RWPE1 (cell line): ENCODE measurements at regions not wholly inside any gene's neighbourhood (a gene's known extent, or its start where the extent isn't known, plus 50 kb on each side); places are given as distances from the start of the nearest gene placed in this dataset.

Source experiments
- CTCF ChIA-PET: fragments of 350-600 bp; sonication (Branson Sonifier 250); formaldehyde crosslinking; extraction: SDS; loops from one replicate; lab custom pipeline; 2021; lab: Yijun Ruan, JAX
- POLR2A ChIA-PET: fragments of 400-600 bp; formaldehyde crosslinking; extraction: SDS; loops from one replicate; lab custom pipeline; 2020; ENCODE audit warnings: antibody characterized with exemption; ENCODE audit not compliant: low non-redundant PET; lab: Yijun Ruan, JAX
- DNase-seq: peaks from one replicate; pipeline ENCODE4 v3.0.0; 2012; ENCODE audit warnings: low spot score
- H3K27ac ChIP-seq: fragments of 450-650 bp; 2 replicates; pipeline ENCODE4 v1.5.1; 2017
- CTCF ChIP-seq: fragments of 450-650 bp; conservative IDR thresholded peaks from 2 replicates; pipeline ENCODE4 v1.5.1; 2017; ENCODE audit warnings: low read depth, mild to moderate bottlenecking

- no peak overlapping the region for H3K27ac ChIP-seq
- TF ChIP-seq CTCF = no peak
- POLR2A ChIA-PET = no interaction called here
- CTCF ChIA-PET = no interaction called here
- no peak for DNase-seq
Observed at GRCh38 chr2:128775217-128775913, 456.7 kb upstream of the HS6ST1 start.

GRCh38 chr2:128775914-128776285, 457.2 kb upstream of the HS6ST1 start:
- DNase-seq = no peak
- no peak overlapping the region for H3K27ac ChIP-seq
- TF ChIP-seq CTCF = no peak
- POLR2A ChIA-PET = no interaction called here
- CTCF ChIA-PET = no interaction called here

- H3K27ac ChIP-seq = no peak overlapping the region
- no peak for DNase-seq
- ChIA-PET CTCF (no interaction called here), POLR2A (no interaction called here)
- TF ChIP-seq CTCF = no peak
Observed at GRCh38 chr2:128776461-128777195, 458.0 kb upstream of the HS6ST1 start.

- ChIA-PET CTCF (no interaction called here), POLR2A (no interaction called here)
- TF ChIP-seq CTCF = no peak
Observed at GRCh38 chr2:128777196-128778035, 458.7 kb upstream of the HS6ST1 start.

GRCh38 chr2:128778843-128779242, 460.2 kb upstream of the HS6ST1 start:
- no peak overlapping the region for H3K27ac ChIP-seq
- POLR2A ChIA-PET = no interaction called here
- TF ChIP-seq CTCF = no peak
- CTCF ChIA-PET = no interaction called here
- no peak for DNase-seq

More at GRCh38 chr2:128777196-128778035, 458.7 kb upstream of the HS6ST1 start:
- no peak overlapping the region for H3K27ac ChIP-seq
- DNase-seq = no peak
